22Rv1 (cell line): ENCODE measurements at regions not wholly inside any gene's neighbourhood (a gene's known extent, or its start where the extent isn't known, plus 50 kb on each side); places are given as distances from the start of the nearest gene placed in this dataset.

Experiments used
- H3K27ac ChIP-seq: fragments of 450-650 bp; 2 replicates; pipeline ENCODE4 v1.5.1; 2017
- ZFX ChIP-seq: fragments of 450-650 bp; IDR thresholded peaks from 2 replicates; pipeline ENCODE4 v1.6.1; 2017; ENCODE audit warnings: antibody characterized with exemption, borderline replicate concordance
- TF ChIP-seq, protein P1 (sequence below): fragments of 450-650 bp; IDR thresholded peaks from 2 replicates; pipeline ENCODE4 v1.5.1; 2017; ENCODE audit warnings: mild to moderate bottlenecking

DNA sequence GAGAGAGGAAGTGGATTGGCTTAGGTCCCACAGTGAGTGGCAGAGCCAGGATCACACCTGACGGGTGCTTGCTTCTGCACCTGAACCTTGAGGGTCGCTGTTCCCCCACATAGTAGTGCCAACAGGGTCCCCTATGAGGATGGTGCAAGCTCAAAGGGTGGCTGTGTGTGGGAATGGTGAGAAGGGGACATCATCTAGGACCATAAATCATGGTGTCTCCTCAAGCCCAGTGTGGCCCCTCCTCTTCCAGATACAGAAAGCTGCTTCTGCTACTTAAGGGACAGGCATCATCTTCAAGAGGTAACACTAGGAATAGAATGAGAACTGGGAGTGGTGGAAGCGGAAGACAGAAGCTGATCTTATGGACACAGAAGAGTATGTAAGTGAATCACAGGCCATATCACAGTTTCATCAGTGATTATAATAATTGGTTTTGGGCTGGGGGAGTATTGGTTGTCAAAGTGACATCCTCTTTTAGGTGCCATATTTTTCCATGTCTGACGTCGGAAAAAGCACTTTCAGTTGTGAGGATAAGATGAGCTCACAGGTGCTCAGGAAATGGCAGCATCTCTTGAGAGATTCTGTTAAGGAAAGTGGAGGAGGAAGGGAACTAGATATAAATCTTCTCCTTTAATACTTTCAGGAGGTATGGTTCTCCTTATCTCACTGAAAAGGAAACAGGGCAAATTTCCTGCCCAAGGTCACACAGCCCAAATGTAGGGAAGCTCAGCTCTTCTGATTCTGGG, 83.2 kb upstream of the HNF1B start:
- TF ChIP-seq, protein P1, sequence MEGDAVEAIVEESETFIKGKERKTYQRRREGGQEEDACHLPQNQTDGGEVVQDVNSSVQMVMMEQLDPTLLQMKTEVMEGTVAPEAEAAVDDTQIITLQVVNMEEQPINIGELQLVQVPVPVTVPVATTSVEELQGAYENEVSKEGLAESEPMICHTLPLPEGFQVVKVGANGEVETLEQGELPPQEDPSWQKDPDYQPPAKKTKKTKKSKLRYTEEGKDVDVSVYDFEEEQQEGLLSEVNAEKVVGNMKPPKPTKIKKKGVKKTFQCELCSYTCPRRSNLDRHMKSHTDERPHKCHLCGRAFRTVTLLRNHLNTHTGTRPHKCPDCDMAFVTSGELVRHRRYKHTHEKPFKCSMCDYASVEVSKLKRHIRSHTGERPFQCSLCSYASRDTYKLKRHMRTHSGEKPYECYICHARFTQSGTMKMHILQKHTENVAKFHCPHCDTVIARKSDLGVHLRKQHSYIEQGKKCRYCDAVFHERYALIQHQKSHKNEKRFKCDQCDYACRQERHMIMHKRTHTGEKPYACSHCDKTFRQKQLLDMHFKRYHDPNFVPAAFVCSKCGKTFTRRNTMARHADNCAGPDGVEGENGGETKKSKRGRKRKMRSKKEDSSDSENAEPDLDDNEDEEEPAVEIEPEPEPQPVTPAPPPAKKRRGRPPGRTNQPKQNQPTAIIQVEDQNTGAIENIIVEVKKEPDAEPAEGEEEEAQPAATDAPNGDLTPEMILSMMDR: no peak
- no peak for TF ChIP-seq ZFX
- no peak overlapping the region for H3K27ac ChIP-seq

DNA sequence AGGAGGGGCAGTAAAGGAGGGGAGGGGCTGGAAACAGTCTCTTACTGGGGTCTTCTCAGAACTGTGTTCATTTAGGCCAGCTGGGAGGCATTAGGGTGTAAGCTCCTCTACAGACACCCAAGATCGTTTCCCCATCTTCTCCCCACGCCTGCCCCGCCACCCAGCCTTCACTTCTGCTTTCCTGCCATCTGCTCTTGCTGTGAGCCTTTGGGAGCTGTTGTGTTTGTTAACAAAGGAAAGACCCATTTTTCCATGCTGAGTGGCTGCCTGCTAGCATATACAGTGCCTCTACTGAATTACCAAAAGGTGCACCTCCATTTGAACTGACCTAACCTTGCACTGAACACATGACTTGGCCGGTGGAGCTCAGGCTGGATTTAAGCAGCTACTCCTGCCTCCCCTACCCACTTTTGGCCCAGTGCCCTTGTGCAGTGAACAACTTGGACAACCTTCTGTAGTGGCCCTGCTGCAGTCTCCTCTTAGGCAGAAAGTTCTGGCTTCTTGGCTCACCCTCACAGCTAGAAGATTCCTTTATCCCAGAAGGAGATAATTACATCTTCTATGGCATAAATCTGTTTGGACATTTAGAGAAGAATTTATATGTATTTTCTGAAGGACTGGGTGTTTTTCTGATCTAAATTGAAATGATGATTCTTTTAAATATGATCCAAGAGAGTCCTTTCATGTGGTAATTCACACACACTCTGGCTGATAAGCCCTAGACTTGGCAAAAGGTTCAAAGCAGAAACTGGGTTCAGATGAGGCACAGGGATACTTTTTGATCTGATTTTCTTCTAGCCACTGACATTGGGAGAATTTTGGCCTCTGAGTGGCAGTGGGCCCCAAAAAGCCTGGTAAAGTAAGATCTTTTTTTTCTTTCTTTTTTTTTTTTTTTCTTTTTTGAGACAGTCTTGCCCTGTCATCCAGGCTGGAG, 81.9 kb upstream of the HNF1B start:
- TF ChIP-seq ZFX: no peak
- TF ChIP-seq, protein P1: no peak
- no peak overlapping the region for H3K27ac ChIP-seq

DNA sequence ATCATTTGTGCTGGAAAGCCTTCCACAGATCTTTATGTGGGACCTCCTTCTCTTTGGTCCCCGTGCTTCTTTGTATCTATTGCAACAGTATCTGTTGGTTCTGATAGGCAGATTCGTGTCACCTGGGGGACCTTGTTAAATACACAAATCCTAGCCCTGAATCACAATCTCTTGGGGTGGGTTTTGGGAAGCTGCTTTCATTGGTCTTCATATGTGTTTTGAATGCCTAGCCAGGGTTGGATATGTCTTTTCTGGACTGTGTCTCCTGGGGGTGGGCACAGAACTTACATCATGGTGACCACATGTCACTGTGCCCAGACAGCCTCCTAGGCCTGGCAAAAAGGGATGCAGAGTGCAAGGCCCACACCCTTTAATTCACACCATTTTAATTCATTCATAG, 81.0 kb upstream of the HNF1B start:
- no peak overlapping the region for H3K27ac ChIP-seq
- TF ChIP-seq ZFX: no peak
- TF ChIP-seq, protein P1: no peak

DNA sequence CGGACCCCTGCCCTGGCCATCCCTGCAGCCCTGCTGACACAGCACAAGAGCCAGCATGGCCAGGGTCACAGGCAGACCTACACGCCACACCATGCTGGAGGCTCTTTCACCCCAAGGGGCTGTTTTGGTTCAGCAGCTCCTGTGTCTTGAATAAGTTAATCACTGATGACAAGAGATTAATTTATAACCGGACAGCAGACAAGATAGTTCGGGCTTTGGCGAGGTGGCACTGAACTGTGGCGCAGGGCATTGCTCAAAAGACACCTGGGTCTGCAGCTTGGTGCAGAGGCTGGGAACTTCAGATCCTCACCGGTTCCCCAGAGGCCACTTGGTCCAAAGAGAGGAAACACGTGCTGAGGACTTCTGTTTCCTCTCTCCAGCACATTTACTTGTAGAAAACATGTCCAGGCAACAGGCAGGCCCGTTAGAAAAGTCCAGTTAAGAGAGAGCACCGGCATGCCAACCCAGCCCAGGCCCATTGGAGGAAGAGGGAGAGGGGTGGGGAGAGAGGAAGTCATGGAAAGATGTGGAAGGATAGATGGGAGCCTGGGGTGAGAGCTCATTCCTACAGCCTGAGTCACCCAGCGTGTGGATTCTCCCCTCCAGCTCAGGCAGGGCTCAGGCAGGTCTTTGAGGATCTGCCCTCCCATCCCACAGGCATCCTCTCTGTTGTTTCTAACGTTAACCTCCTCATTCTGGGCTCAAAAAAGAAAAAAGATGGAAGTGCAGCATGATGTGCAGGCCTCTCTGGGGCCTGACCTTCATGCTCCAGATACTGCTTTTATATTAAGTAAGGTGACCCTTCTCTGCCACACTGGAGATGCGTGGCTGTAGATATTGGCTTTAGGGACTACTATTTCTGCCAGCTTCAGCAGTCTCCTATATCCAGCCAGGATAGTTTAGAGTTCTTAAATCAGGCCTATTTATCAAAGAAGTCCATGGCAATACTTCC, 80.0 kb upstream of the HNF1B start:
- no peak for TF ChIP-seq ZFX
- TF ChIP-seq, protein P1: no peak
- no peak overlapping the region for H3K27ac ChIP-seq

DNA sequence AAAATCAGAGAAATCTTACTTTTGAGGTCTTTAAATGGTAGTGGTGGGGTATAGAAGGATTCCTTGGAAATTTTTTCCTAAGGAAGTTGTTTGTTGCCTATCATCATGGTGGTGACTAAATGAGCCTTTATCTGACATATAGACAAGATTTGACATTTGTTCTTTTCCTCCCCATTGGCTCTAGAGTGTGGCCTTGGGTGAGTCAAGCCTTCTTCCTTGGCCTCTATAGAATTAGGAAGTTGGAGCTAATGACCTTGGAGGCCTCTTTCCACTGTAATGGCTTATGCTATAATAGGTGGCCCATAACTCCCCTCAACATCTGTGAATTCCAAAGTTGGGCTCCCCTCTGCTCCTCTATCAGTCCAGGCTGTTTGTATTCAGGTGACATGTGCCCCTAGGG, 79.1 kb upstream of the HNF1B start:
- no peak overlapping the region for H3K27ac ChIP-seq

DNA sequence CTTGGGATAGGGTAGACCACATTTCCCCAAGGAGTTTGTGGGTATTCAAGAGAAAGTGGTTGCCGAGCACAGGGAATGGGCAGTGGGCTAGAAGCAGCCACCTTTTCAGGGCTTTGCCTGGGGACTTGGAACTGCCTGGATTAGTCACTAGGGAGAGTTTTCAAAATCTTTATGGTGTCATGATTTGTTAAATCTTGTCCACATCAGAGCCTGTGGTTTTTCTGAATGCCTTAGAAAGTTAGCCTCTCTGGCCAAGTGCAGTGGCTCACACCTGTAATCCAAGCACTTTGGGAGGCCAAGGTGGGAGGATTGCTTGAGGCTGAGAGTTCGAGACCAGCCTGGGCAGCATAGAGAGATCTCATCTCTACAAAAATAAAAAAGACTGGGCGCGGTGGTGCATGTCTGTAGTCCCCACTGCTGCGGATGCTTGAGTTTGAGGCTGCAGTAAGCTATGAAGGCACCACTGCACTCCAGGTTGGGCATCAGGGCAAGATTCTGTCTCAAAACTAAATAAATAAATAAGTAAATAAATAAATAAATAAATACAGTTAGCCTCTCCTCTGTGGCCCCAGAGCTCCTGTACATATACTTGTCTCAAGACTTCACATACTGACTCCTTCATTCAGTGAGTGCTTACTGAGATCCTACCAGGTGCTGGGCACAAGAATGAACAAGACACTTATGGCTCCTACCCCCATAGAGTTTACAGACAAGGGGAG, 76.3 kb upstream of the HNF1B start:
- no peak overlapping the region for H3K27ac ChIP-seq
- TF ChIP-seq ZFX: no peak
- TF ChIP-seq, protein P1: no peak

More for the DNA sequence above, 79.1 kb upstream of the HNF1B start:
- TF ChIP-seq, protein P1: no peak
- no peak for TF ChIP-seq ZFX
